HG03139 (cell line): ENCODE measurements at regions not wholly inside any gene's neighbourhood (a gene's known extent, or its start where the extent isn't known, plus 50 kb on each side); places are given as distances from the start of the nearest gene placed in this dataset.
"Not testable (repeated sequence)": the region's sequence is repeated elsewhere in the genome, so short reads cannot be mapped to it uniquely, and the experiment has no call there.

ENCODE experiments used
- ATAC-seq: cut with Tn5 transposase; IDR thresholded peaks from one replicate; pipeline ENCODE4 v1.9.1; 2021; ENCODE audit not compliant: unreplicated experiment

GRCh38 chr1:79532555-79532954 lies 526.0 kb upstream of the ADGRL4 start:
- no peak for ATAC-seq

- ATAC-seq: no peak
Measured at GRCh38 chr1:79531790-79532189, 525.3 kb upstream of the ADGRL4 start.

- ATAC-seq: no peak
Measured at GRCh38 chr1:79530476-79530875, 523.9 kb upstream of the ADGRL4 start.

- ATAC-seq: no peak
Measured at GRCh38 chr1:79530055-79530454, 523.5 kb upstream of the ADGRL4 start.

- no peak for ATAC-seq
Measured at GRCh38 chr1:79524126-79524525, 517.6 kb upstream of the ADGRL4 start.

- ATAC-seq: no peak
Measured at GRCh38 chr1:79519084-79519760, 512.7 kb upstream of the ADGRL4 start.

GRCh38 chr1:79517470-79518224 lies 511.1 kb upstream of the ADGRL4 start:
- ATAC-seq: no peak

- no peak for ATAC-seq
Measured at GRCh38 chr1:79507770-79508169, 501.2 kb upstream of the ADGRL4 start.

GRCh38 chr1:79501153-79501552 lies 494.6 kb upstream of the ADGRL4 start:
- ATAC-seq: no peak

- ATAC-seq: no peak
Measured at GRCh38 chr1:79499541-79499940, 493.0 kb upstream of the ADGRL4 start.

- ATAC-seq: no peak
Measured at GRCh38 chr1:79497193-79497773, 490.8 kb upstream of the ADGRL4 start.

- no peak for ATAC-seq
Measured at GRCh38 chr1:79496129-79496528, 489.6 kb upstream of the ADGRL4 start.

GRCh38 chr1:79493702-79494101 lies 487.2 kb upstream of the ADGRL4 start:
- ATAC-seq: not testable (repeated sequence)

GRCh38 chr1:79488572-79489121 lies 482.1 kb upstream of the ADGRL4 start:
- ATAC-seq: not testable (repeated sequence)

- no peak for ATAC-seq
Measured at GRCh38 chr1:79478728-79479373, 472.3 kb upstream of the ADGRL4 start.

GRCh38 chr1:79478160-79478559 lies 471.6 kb upstream of the ADGRL4 start:
- no peak for ATAC-seq

- ATAC-seq: peak; percentile 78
Measured at GRCh38 chr1:79472067-79472656, 465.6 kb upstream of the ADGRL4 start.

GRCh38 chr1:79469139-79469538 lies 462.6 kb upstream of the ADGRL4 start:
- ATAC-seq: no peak

- peak; percentile 94 for ATAC-seq
Measured at GRCh38 chr1:79460773-79461436, 454.4 kb upstream of the ADGRL4 start.

- ATAC-seq: no peak
Measured at GRCh38 chr1:79457562-79458224, 451.2 kb upstream of the ADGRL4 start.
